GM12878 (cell line): ENCODE measurements at regions not wholly inside any gene's neighbourhood (a gene's known extent, or its start where the extent isn't known, plus 50 kb on each side); places are given as distances from the start of the nearest gene placed in this dataset.

ENCODE experiments used
- ATAC-seq: fragments of 200-7000 bp; cut with Tn5 transposase; 3 replicates; pipeline ENCODE4 v1.9.1; 2020; ENCODE audit warnings: mild to moderate bottlenecking, moderate library complexity
- BruUV-seq: library from RNA; stranded (reverse); fragments of 400-500 nt; replicated peaks from 2 replicates; lab custom pipeline; 2021; lab: Mats Ljungman, UMichigan
- CTCF ChIA-PET: fragments of 300-600 bp; sonication (Branson Sonifier 250); formaldehyde crosslinking; extraction: SDS; loops from one replicate; lab custom pipeline; 2021; ENCODE audit warnings: inconsistent platforms; lab: Yijun Ruan, JAX
- POLR2A ChIA-PET: fragments of 350-600 bp; formaldehyde crosslinking; extraction: SDS; loops from one replicate; lab custom pipeline; 2021; ENCODE audit warnings: inconsistent platforms; lab: Charles Lee
- RAD21 ChIA-PET: fragments of 300-600 bp; sonication (Branson Sonifier 250); formaldehyde crosslinking; loops from one replicate; lab custom pipeline; 2023; ENCODE audit warnings: antibody characterized with exemption; ENCODE audit not compliant: unreplicated experiment; lab: Charles Lee
- SMC1A ChIA-PET: fragments of 300-600 bp; sonication (Branson Sonifier 250); formaldehyde crosslinking; loops from one replicate; lab custom pipeline; 2023; ENCODE audit not compliant: unreplicated experiment, uncharacterized antibody; lab: Charles Lee
- DNase-seq: peaks from one replicate; pipeline ENCODE4 v3.0.0-alpha.2; 2011; ENCODE audit warnings: low read depth, low spot score
- FAIRE-seq: peaks from 3 replicates; lab custom pipeline; 2011; peaks lifted over from hg19 to GRCh38; lab: Jason Lieb, UNC
- H2AFZ ChIP-seq: 2 replicates; pipeline ENCODE4 v1.6.0; 2011; ENCODE audit warnings: low read depth, low read length, control low read depth; ENCODE audit not compliant: control insufficient read depth
- H3K27ac ChIP-seq: 2 replicates; pipeline ENCODE4 v1.5.1; 2011; ENCODE audit warnings: control low read depth; ENCODE audit not compliant: control insufficient read depth, insufficient read depth
- H3K27me3 ChIP-seq, 2 experiments: replicated peaks in 1 of 2; 2 replicates each; pipeline versions ENCODE4 v1.6.0 to v1.6.1; 2011; ENCODE audit warnings: low read length in 1 of 2; ENCODE audit not compliant: control insufficient read depth in 2 of 2, insufficient read depth in 2 of 2
- H3K36me3 ChIP-seq, 2 experiments: 2 replicates each; pipeline ENCODE4 v1.5.1; 2011; ENCODE audit warnings: low read length in 1 of 2; ENCODE audit not compliant: control insufficient read depth in 2 of 2, insufficient read depth in 2 of 2
- H3K4me1 ChIP-seq: 2 replicates; pipeline ENCODE4 v1.6.1; 2011; ENCODE audit warnings: mild to moderate bottlenecking, low read length, moderate library complexity, mixed read lengths; ENCODE audit not compliant: control insufficient read depth, insufficient read depth
- H3K4me2 ChIP-seq: 2 replicates; pipeline ENCODE4 v1.6.0; 2011; ENCODE audit warnings: control low read depth; ENCODE audit not compliant: control insufficient read depth, insufficient read depth
- H3K4me3 ChIP-seq: fragments of 200-600 bp; sonication (generic); 2 replicates; pipeline ENCODE4 v1.5.1; 2016
- H3K79me2 ChIP-seq: 2 replicates; pipeline ENCODE4 v1.6.0; 2011; ENCODE audit warnings: low read length; ENCODE audit not compliant: control insufficient read depth, insufficient read depth
- H3K9ac ChIP-seq: 2 replicates; pipeline ENCODE4 v1.8.0; 2011; ENCODE audit warnings: low read length, control low read depth, mixed read lengths; ENCODE audit not compliant: control insufficient read depth, insufficient read depth
- H3K9me3 ChIP-seq: replicated peaks from 3 replicates; pipeline ENCODE4 v1.5.1; 2011; ENCODE audit warnings: mild to moderate bottlenecking, low read length; ENCODE audit not compliant: control insufficient read depth, insufficient read depth
- H4K20me1 ChIP-seq: 2 replicates; pipeline ENCODE4 v1.6.0; 2011; ENCODE audit not compliant: control insufficient read depth, insufficient read depth
- CEBPB ChIP-seq, 2 experiments: fragments of 150-350 bp in 1 of 2; IDR thresholded peaks; 2 replicates each; pipeline ENCODE4 v1.6.1; 2012 to 2014; ENCODE audit warnings: low read depth in 2 of 2, low read length in 2 of 2, borderline replicate concordance in 1 of 2, inconsistent platforms in 1 of 2
- CHD4 ChIP-seq: fragments of 200-600 bp; sonication (generic); IDR thresholded peaks from 2 replicates; pipeline ENCODE4 v1.6.1; 2016; ENCODE audit warnings: mild to moderate bottlenecking
- SMC3 ChIP-seq: IDR thresholded peaks from 2 replicates; pipeline ENCODE4 v1.6.1; 2011; ENCODE audit warnings: low read length, improper control_type of control experiment, borderline replicate concordance
- ZNF274 ChIP-seq: IDR thresholded peaks from one replicate; pipeline ENCODE4 v1.8.0; 2011; ENCODE audit not compliant: insufficient read length, insufficient read depth
- in situ Hi-C: fragments of 300-500 bp; cut with MboI; formaldehyde crosslinking; loops from 9 replicates; pipeline ENCODE4 v1.14.3; 2018; ENCODE audit warnings: mixed read lengths
- intact Hi-C: fragments of 100-400 bp; cut with micrococcal nuclease; formaldehyde crosslinking; loops from one replicate; pipeline ENCODE4 v1.14.2; 2022; ENCODE audit not compliant: unreplicated experiment
- TF ChIP-seq, protein P1 (sequence below): IDR thresholded peaks from 2 replicates; pipeline ENCODE4 v1.6.1; 2011; ENCODE audit warnings: mild to moderate bottlenecking, low read depth, low read length, moderate library complexity; ENCODE audit not compliant: insufficient replicate concordance
- TF ChIP-seq, protein P2 (sequence below): fragments of 450-650 bp; IDR thresholded peaks from 2 replicates; pipeline ENCODE4 v1.6.1; 2017; ENCODE audit warnings: low read depth, mild to moderate bottlenecking, moderate library complexity

DNA sequence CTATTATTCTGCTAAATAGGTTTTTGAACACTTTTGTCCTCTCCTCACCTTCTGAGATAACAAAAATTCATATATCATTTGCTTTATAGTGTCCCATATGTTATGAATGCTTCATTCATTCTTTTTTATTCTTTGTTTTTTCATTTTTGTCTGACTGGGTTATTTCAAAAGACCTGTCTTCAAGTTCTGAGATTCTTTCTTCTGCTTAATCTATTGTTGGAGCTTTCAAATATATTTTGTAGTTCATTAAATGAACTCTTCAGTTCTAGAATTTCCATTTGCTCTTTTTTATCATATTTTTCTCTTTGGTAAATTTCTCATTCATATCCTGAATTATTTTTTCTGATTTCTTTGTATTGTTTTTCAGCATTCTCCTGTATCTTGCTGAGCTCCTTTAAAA, 53.1 kb upstream of the SCIN start:
- TF ChIP-seq, protein P1, sequence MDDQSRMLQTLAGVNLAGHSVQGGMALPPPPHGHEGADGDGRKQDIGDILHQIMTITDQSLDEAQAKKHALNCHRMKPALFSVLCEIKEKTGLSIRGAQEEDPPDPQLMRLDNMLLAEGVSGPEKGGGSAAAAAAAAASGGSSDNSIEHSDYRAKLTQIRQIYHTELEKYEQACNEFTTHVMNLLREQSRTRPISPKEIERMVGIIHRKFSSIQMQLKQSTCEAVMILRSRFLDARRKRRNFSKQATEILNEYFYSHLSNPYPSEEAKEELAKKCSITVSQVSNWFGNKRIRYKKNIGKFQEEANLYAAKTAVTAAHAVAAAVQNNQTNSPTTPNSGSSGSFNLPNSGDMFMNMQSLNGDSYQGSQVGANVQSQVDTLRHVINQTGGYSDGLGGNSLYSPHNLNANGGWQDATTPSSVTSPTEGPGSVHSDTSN: no peak
- TF ChIP-seq SMC3 (no peak), CHD4 (no peak), CEBPB (IDR thresholded peaks at IDR 0.05; ENCODE audit: borderline replicate concordance in 1 of 2, low read depth in 2 of 2, low read length in 2 of 2) (no peak), ZNF274 (no peak)
- TF ChIP-seq, protein P2, sequence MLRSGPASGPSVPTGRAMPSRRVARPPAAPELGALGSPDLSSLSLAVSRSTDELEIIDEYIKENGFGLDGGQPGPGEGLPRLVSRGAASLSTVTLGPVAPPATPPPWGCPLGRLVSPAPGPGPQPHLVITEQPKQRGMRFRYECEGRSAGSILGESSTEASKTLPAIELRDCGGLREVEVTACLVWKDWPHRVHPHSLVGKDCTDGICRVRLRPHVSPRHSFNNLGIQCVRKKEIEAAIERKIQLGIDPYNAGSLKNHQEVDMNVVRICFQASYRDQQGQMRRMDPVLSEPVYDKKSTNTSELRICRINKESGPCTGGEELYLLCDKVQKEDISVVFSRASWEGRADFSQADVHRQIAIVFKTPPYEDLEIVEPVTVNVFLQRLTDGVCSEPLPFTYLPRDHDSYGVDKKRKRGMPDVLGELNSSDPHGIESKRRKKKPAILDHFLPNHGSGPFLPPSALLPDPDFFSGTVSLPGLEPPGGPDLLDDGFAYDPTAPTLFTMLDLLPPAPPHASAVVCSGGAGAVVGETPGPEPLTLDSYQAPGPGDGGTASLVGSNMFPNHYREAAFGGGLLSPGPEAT: no peak
- RAD21 ChIA-PET: no interaction called here
- BruUV-seq: no TSS peak
- H4K20me1 ChIP-seq: no peaks in the 10 kb centered on the region
- DNase-seq: no peak
- no peak for ATAC-seq
- intact Hi-C loops: no loop called here
- POLR2A ChIA-PET: no interaction called here
- SMC1A ChIA-PET: no interaction called here
- no peaks in the 10 kb centered on the region for H3K27me3 ChIP-seq
- no peaks in the 10 kb centered on the region for H3K4me1 ChIP-seq
- no peaks in the 10 kb centered on the region; the same call in 2 of the 3 replicates for H3K9me3 ChIP-seq
- H3K36me3 ChIP-seq: no peaks in the 10 kb centered on the region
- no peak overlapping the region for H3K27ac ChIP-seq
- H2AFZ ChIP-seq: no peak overlapping the region
- H3K4me2 ChIP-seq: no peak overlapping the region
- H3K4me3 ChIP-seq: no peak overlapping the region
- H3K9ac ChIP-seq: no peak overlapping the region
- in situ Hi-C loops: no loop called here
- H3K79me2 ChIP-seq: no peaks in the 10 kb centered on the region
- CTCF ChIA-PET: no interaction called here
- FAIRE-seq: no peak
